Peyer's patch (tissue), 4 donors: ENCODE measurements at regions not wholly inside any gene's neighbourhood (a gene's known extent, or its start where the extent isn't known, plus 50 kb on each side); places are given as distances from the start of the nearest gene placed in this dataset.
"Not testable (repeated sequence)": the region's sequence is repeated elsewhere in the genome, so short reads cannot be mapped to it uniquely, and the experiment has no call there.

Experiments
- DNase-seq, 3 donors: peaks; one replicate each; pipeline ENCODE4 v3.0.0-alpha.2; 2017 to 2019
- H3K27ac ChIP-seq, 4 donors: fragments of 200-600 bp; sonication (generic); one replicate each; pipeline ENCODE4 v1.5.1; 2016 to 2019
- H3K27me3 ChIP-seq, 2 donors: fragments of 200-600 bp; sonication (generic); one replicate each; pipeline ENCODE4 v1.5.1; 2019
- H3K36me3 ChIP-seq, 3 donors: fragments of 200-600 bp; sonication (generic); one replicate each; pipeline ENCODE4 v1.5.1; 2016 to 2019
- H3K4me1 ChIP-seq, 4 donors: fragments of 200-600 bp; sonication (generic); one replicate each; pipeline ENCODE4 v1.5.1; 2016 to 2019
- H3K4me3 ChIP-seq, 4 donors: fragments of 200-600 bp; sonication (generic); 1 replicate in 3 of 4; 2 replicates in 1 of 4; pipeline ENCODE4 v1.5.1; 2016 to 2019; ENCODE audit warnings: mild to moderate bottlenecking in 1 of 4
- H3K9me3 ChIP-seq, 4 donors: fragments of 200-600 bp; sonication (generic); one replicate each; pipeline ENCODE4 v1.5.1; 2016 to 2019; ENCODE audit warnings: mild to moderate bottlenecking in 1 of 4
- CTCF ChIP-seq, 6 experiments: fragments of 450-650 bp in 4 of 6; fragments of 200-600 bp in 2 of 6; sonication (generic) in 1 of 6; IDR thresholded peaks; one replicate each; pipeline ENCODE4 v1.5.1; 2017 to 2019; ENCODE audit warnings: antibody characterized with exemption in 6 of 6, mild to moderate bottlenecking in 3 of 6, moderate library complexity in 1 of 6
- POLR2A ChIP-seq, 2 donors: fragments of 450-650 bp; IDR thresholded peaks; one replicate each; pipeline ENCODE4 v1.5.1; 2017; ENCODE audit warnings: antibody characterized with exemption in 2 of 2, mild to moderate bottlenecking in 2 of 2, moderate library complexity in 2 of 2

GRCh38 chr14:105894978-105895881 lies 368.8 kb downstream of the TMEM121 start:
- Histone ChIP-seq H3K4me1 (no peaks in the 10 kb centered on the region), H3K27me3 (no peaks in the 10 kb centered on the region), H3K4me3 (no peak overlapping the region), H3K9me3 (no peaks in the 10 kb centered on the region), H3K36me3 (no peaks in the 10 kb centered on the region), H3K27ac (no peak overlapping the region)
- TF ChIP-seq POLR2A (IDR thresholded peaks at IDR 0.05) (no peak), CTCF (IDR thresholded peaks at IDR 0.05) (no peak)
- peak in 2 of 3 donors; percentile 17 to 40 for DNase-seq

DNA sequence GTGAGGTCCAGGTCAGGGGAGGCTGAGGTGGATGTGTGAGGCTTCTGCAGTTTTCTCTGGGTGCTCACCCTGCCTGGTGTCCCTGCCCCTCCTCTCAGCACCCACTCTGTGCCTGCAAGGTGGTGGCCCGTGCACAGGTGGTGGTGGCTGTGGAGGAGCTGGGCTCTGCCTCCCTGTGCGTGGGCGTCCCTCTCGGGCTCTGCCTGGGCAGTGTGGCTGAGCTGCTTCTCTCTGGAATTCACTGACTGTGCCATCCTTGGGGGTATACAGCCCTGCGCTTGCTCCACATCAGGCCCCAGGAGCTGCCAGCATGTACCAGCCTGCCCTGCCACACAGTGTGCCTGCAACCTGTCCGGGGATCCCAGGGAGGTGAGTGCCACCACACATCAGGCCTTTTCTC lies 369.8 kb downstream of the TMEM121 start:
- not testable (repeated sequence) for H3K36me3 ChIP-seq, H3K27ac ChIP-seq, H3K9me3 ChIP-seq, H3K4me3 ChIP-seq, H3K4me1 ChIP-seq, H3K27me3 ChIP-seq
- DNase-seq = peak in 1 of 3 donors; percentile 24

DNA sequence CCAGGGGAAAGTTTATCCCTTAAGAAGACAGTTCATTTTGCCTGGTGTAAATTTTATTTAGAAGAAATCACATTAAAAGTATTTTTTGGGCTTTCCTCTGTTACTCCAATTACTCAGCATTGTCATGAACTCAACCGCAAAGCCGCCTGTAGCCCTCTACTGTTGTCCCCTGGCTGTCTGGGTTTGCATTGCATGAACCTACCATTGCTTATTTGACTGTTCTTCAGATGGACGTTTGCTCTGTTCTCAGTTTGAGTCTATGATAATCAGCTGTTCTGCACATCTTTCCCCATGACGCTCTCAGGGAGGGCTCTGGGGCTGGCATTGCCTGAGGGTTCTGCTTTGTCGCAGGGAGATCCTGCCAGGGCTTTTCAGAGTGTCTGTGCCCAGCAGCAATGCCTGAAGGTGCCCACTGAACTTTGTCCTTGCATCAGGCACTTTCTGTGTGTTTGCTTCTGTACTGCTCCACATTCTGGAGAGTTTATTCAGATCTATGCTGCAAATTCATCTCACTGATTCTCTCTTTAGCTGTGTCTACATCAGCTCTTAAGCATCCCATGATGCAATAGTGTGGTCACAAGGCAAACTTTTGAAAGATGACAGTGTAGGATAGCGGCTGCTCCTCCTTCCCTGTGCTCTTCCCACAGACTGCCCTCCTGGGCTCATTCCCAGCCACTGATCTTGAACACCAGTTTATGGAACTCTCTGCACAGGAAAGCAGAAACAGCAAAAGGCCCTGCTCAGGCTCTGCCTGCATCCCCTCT lies 370.8 kb downstream of the TMEM121 start:
- H3K27me3 ChIP-seq, H3K9me3 ChIP-seq, H3K27ac ChIP-seq, H3K36me3 ChIP-seq, DNase-seq, H3K4me3 ChIP-seq, H3K4me1 ChIP-seq: not testable (repeated sequence)

DNA sequence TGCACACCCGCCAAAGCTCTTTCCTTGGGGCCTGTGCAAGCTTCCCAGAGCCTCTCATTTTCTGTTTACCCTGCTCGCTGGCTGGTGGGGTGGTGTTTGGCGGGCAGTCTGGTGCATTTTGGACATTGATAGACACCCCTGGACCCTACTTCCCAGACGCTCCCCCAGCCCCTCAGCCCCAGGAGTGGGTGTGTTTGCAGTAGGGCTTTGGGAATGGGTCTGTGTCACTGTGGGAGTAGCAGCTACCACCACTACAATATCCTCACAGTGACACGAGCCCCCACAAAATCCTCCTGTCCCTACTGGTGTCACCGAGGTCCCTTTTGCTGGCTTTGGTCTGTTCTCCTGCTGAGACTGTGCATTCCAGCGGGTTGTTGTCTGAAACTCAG lies 371.3 kb downstream of the TMEM121 start:
- H3K27ac ChIP-seq = no peak overlapping the region
- no peaks in the 10 kb centered on the region for H3K9me3 ChIP-seq
- H3K4me3 ChIP-seq = no peak overlapping the region
- H3K36me3 ChIP-seq = no peaks in the 10 kb centered on the region
- no peak for TF ChIP-seq CTCF (IDR thresholded peaks at IDR 0.05)
- H3K4me1 ChIP-seq = no peaks in the 10 kb centered on the region
- no peaks in the 10 kb centered on the region for H3K27me3 ChIP-seq
- no peak for DNase-seq

DNA sequence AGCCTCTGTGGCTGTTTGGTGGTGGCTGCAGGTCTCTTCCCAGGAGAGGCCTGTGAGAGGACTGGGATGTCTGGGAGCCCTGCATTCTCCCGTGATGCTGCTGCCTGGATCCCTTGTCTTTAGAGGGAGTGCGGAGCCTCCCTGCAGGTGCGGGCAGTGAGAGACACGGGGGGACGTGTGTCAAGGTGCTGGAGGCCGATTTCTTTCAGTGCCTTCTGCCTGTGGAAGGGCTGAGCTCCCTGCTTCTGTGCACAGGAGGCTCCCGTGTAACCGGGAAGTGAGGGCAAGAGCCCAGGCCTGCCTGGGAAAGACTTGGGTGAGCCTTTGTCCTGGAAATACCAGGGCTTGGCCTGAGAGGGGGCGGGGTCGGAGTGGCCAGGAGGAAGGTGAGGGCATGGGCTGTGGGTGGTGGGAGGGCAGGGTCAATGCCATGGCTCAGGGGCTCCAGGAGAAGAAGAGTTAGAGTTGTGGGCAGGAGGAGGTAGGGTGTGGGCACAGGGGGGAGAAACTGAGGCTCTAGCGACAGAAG lies 372.2 kb downstream of the TMEM121 start:
- TF ChIP-seq POLR2A (IDR thresholded peaks at IDR 0.05) (no peak), CTCF (IDR thresholded peaks at IDR 0.05) (no peak)

GRCh38 chr14:105899071-105899641 lies 372.8 kb downstream of the TMEM121 start:
- Histone ChIP-seq H3K4me1 (no peaks in the 10 kb centered on the region), H3K4me3 (no peak overlapping the region), H3K36me3 (no peaks in the 10 kb centered on the region), H3K27me3 (no peaks in the 10 kb centered on the region), H3K9me3 (no peaks in the 10 kb centered on the region), H3K27ac (no peak overlapping the region)
- no peak for DNase-seq
- TF ChIP-seq POLR2A (IDR thresholded peaks at IDR 0.05) (no peak), CTCF (IDR thresholded peaks at IDR 0.05) (no peak)

More for the DNA sequence above, 372.2 kb downstream of the TMEM121 start:
- H3K9me3 ChIP-seq = no peaks in the 10 kb centered on the region
- DNase-seq = no peak
- no peaks in the 10 kb centered on the region for H3K36me3 ChIP-seq
- no peaks in the 10 kb centered on the region for H3K4me1 ChIP-seq
- no peak overlapping the region for H3K27ac ChIP-seq
- H3K4me3 ChIP-seq = no peak overlapping the region
- H3K27me3 ChIP-seq = no peaks in the 10 kb centered on the region
